Mucosa of gallbladder (tissue), 1 donor: ENCODE measurements at regions not wholly inside any gene's neighbourhood (a gene's known extent, or its start where the extent isn't known, plus 50 kb on each side); places are given as distances from the start of the nearest gene placed in this dataset.

ENCODE experiments used
- DNase-seq: peaks from one replicate; pipeline ENCODE4 v3.0.0-alpha.2; 2020; ENCODE audit warnings: low spot score
- donor health status: DM: no; HTN: no; CAD: no.

DNA sequence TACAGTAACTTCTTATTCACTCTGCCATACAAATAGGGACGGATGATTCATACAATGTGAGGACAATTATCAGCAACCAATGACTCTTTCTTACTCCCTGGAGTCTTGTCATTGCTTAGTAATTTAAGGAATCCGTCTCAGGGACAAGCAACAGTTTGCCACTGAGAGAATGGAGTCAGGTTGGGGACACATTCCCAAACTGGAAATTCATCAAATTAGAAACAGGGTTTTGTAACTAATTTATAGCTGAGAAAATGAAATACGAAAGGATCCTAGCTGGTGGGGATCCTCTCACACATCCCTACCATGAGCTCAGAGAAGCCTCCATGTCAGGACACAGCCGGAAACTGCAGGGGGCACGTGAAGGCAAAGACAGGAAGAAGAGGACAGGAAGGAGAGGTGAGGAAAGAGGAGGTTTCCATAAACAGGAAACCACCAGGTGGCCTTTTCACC, 50.4 kb upstream of the KDR start:
- no peak for DNase-seq

DNA sequence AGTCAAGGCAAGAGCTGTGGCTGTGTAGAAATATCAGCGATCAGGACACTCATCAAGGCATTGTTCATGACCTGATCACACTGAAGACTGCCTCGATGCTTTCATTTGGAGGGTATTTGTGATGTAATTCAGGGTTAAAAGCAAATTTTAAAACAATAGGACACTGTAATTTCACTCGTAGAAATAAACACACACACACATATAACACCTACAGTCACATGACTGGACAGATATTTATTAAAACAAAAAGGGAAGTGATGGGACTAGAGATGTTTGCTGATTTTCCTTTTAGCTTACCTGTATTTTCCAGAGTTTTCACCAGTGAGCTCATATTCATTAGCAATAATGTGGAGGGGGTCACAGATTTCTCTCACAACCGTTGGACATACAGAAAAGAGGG, 51.1 kb upstream of the KDR start:
- no peak for DNase-seq

DNA sequence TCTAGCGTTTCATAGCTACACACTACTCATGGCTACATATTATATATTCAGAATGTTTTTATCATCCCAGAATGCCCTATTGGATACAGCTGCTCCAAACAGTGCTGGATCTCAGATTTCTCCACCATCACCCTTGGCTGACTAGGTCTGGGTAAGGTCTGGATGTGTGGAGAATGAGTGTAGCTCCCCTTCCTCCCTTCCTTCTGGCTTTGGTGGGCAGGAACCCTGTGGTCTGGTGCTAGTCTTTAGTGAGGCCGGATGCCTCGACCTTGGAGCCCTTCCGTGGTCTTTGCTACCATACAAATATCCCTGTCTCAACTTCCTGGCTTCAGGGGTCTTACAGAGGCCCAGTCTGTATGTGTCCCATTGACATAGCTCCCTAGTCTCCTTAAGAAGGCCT, 52.1 kb upstream of the KDR start:
- DNase-seq = no peak

DNA sequence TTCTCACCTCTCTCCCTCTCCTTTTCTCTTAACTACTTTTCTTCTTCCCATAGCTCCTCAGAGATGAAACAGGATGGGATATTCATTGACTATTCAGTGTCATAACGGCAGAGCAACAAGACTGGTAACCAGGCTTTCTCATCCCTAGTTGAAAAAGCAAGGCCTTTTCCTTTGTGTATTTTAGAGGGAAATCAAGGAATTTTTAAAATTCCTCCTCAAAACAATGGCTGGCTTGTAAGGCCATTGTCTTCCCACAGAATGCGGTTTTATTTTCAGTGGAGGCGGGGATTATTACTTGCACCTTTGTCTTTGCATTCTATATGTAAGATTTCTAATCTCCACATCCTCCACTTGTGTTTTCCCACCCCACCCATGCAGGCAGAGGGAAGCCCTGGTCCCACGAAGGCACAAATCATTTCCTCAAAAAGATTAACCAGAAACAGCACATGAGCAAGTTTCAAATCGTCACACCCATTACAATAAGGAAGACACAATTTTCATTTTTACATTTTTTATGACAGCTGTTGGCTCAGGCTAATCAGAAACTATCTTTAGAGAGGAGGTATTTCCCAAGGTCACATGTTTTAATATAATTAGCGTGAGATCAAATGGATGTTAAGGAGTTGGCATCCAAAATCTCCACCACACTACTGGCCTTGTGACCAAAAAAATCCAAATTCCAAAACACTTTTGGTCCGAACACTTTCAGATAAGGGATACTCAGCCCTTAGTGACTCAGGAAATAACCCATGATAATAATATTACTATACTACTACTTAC, 53.0 kb upstream of the KDR start:
- no peak for DNase-seq

DNA sequence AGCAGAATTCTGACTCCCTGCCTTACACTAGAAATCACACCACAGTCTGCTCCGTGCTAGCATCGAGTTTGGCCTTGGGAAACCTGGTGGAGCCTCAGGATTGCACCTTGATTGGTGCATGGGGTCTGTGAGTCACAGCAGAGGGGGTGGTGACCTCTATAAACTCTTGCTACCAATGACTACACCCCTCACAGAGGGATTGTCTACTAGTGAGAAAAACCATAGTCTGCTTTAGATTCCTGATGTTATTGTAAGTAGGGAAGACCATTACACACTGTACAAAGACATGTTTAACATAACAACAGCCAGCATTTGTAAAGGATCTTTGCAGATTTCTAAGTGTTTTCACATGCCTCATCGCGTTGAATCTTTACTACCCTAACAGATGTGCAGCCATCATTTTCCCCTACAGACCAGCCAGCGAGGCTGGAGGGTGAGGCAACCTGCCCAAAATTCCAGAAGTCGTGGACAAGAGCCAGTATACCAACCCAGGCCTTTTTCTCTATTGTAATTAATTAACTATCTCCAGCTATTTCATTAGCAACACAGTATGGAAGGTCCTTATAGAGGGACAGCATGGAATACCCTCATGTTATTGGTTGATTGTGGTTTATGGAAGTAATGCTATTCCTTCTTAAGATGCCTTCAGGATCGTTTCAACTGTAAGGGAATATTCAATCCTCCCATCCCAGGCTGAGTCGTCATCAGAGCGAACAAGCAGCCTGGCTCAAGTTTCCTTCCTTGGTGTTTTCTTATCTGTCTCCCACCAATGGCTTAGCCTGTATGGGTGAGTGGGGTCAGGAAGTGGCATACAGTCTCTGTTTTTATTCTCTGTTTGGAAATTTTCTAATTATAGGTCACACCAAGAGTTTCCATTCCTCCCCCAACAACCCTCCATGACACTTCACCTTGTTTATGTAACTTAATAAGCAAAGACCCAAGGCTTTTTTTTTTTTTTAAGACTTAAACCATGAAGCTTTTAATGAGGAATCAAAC, 55.9 kb upstream of the KDR start:
- DNase-seq = no peak

DNA sequence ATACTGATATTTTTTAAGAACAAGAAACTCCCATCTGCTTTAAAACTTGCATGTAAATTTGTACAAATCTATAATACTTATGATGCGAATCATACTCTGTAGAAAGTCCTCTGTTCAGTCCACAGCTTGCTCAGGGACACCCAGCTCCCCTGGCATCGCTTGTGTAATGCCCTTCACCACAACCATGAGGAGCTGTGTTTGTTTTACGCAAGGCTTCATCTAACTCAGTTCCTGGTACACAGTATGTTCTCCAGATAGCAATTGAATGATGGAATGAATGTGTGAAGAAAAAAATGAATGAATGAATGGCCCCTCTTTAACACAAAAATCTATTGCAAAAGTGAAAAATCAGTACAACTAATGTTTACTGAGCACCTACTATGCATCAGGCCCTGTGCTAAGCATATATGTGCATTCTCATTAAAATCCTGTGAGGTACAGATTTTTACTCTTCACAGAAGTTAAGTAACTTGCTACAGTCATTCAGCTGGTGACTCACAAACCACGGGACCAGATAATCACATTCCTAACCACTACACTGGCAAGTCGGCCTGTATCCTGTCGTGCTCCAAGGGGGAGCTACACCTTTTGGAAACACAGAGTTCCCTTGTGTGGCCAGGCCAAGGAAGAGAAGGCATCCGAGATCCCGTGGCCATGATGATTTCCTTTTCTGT, 58.7 kb upstream of the KDR start:
- no peak for DNase-seq

DNA sequence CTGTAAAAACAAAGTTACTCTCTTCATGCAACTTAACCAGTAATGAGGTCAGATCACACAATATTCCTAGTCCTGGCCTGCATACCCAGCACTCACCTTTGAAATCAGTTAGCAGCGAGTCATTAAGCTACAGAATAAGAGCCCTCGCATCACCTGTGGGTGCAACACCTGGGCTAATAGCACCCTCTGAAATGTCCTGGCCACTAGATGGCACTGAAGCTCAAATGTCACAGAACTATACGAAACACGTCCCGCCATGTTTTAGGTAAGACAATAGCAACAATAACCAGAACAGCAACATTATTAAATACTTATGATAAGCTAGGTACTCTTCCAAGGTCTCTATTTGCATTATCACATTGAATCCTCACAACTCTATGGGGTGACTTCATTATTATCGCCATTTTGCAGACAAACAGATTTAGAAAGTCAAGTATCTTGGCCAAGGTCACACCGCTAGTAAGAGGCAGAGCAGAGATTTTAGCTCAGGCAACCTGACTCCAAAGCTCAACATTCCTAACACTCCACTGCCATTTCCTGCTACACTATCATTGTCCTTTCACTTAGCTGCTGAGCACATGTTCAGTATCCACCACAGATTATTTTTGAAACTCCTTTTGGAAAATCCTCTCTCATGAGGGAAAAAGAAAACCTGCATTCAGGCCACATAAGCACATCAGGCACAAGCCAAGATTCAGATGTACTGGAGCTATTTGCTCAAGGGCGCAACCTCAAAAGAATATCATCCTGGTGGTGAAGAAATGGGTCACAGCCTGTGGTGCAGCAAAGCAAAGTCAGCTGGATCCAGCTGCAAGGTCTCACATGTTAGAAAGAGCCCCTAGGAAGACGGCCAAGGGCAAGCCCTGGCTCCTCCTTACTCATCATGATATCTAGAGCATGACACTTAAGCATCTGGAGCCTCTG, 59.5 kb upstream of the KDR start:
- peak; percentile 35 for DNase-seq

DNA sequence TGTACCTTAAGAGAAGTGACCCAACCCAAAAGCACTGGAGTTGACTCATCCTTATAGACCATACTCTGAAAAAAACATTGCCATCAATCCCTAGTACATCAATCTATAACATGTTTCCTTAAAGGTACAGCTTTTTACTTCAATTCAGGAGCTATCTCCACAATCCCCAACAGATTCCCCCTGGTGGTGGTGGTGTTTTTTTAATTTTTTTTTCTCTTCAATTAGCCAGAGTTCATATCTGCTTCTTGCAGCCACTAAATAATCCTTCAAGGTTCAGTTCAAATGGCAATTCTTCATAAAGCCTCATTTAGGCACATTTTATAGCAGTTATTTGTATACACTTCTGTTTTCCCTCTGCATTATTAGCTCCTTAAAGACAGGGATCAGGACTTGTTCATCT, 60.7 kb upstream of the KDR start:
- DNase-seq = no peak

DNA sequence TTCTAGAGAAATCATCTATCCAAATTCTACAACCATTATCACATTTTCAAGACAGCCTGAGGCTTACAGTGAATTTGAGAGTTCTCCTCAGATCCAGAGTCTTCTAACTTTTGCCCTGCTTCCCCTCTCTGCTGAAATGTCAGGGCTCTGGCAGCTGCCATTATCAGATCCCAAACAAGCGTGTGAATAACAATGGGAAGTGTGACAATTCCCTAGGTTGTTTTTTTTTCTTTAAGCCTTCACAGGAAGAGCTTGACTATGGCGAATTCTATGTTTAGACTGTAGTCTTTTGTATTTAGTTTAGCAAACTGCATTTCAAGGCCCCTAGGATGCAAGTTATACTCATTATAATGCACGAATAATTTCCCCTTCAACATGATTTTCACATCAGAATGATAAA, 61.3 kb upstream of the KDR start:
- no peak for DNase-seq

DNA sequence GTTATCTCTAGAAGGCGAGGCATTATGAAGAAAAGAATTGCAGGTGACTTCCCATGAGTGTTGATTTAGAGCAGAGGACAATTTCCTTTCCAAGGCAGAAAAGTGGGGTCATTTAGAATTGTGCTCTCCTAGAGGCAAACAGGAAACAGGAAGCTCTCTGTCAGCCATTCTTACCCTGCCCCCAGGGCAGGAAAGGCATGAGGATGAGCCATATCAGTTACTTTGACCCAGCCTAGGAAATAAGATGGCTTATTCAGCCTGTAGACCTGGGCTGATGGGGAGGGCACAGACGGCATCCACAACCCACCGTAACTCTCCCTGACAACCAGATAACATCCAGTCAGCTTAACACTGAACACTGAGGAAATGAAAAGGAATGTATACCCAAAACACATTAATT, 88.8 kb upstream of the KDR start:
- DNase-seq = no peak

DNA sequence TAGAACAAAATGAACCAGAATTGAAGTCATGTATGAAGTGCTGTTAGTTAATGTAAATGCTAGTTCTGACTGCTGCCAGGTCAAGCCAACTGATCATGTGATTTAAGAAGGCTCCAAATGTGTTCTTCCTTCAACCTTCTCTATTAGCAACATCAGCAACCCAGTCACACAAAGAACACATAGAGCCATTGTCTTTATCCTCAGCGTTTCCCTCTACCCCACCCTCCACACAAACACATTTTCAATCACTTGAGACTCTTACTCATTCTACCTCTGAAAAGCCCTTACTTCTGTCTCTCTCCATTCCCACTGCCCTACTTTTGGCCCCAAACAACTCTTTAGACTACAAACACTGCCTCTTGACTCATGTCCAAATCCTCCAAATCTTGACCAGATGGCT, 89.7 kb upstream of the KDR start:
- no peak for DNase-seq

DNA sequence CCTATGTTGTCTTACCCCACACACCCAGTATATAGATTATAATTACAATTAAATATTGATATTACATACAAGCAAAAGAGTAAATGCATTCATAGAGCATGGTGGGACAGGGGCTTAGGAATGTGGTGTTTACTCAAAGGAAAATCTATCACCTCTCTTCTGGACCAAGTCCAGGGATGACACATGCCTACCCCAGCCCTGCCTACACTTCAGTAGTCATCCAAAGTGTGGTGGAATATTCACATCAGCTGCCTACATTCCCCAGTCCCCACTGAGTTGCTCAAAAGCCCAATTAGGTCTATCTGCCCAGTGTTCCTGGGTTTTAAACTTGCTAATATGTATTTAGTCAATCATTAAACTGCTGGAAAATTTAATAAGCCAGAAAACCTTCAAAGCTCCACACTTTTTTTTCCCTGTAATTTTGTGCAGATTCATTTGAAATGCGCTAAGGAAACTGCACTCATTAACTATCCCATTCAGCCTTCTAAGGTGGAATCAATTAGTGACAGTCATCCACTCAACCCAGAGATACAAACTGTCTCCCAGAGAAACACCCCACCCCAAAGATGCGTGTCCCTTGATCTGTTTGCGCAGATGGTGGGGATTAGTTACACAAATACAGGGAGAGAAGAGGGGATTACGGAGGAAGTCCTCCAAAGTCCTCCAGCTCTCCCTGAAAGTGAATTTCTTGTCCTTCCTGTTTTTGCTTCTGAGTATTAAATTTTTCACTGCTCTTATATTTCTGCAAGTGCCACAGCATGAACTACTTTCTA, 91.7 kb upstream of the KDR start:
- no peak for DNase-seq

DNA sequence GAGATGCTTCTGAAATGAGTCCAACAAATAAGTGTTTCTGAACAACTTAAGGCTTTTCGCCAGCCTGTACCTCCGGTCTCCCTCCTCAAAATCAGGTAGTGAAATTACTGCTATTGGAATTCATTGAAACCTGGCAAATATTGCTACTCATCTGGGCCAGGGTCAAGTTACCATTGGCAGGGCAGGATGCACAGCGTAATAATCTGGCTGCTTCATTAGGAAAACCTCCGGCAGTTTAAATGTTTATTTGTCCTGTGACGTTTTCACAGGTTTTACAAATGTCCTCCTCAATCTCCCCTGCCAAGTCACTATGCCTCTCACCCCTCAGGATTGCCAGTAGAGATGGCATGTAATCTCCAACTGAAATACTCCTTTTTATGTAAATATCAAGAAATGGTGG, 92.6 kb upstream of the KDR start:
- no peak for DNase-seq

DNA sequence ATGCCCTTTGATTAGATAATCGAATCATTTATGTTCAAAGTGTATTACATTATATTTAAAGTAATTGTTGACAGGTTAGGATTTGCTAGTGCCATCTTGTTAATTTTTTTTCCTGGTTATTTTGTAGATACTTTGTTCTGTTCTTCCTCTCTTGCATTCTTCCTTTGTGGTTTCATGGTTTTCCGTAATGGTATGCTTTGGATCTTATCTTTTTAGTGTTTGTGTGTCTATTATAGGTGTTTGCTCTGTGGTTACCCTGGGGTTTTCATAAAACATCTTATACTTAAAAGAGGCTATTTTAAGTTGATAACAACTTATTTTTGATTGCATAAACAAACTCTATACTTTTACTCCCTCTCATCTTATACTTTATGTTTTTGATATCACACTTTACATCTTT, 108.2 kb upstream of the SRD5A3 start:
- no peak for DNase-seq

DNA sequence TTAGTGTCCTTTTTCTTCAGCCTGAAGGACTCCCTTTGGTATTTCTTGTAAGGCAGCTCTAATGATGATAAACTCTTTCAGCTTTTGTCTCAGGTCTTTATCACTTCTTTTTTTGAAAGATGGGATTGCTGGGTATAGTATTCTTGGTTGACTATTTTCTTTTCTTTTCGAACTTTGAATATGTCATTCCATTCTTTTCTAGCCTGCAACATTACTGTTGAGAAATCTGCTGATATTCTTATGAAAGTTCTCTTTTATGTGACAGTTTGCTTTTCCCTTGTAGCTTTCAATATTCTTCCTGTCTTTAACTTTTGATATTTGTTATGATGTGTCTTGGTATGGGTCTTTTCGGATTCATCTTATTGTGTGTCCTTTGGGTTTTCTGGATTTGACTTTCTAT, 107.6 kb upstream of the SRD5A3 start:
- DNase-seq = no peak

DNA sequence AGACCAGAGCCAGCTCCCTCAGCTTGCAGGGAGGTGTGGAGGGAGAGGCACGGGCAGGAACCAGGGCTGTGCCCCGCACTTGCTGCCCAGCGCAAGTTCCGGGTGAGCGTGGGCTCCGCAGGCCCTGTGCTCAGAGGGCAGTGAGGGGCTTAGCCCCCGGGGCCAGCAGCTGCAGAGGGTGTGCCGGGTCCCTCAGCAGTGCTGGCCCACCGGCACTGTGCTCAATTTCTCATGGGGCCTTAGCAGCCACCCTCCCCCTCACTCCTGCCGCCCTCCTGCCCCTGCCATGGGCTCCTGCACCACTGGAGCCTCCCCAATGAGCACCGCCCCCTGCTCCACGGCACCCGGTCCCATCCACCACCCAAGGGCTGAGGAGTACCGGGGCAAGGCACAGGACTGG, 104.6 kb upstream of the SRD5A3 start:
- DNase-seq = no peak

DNA sequence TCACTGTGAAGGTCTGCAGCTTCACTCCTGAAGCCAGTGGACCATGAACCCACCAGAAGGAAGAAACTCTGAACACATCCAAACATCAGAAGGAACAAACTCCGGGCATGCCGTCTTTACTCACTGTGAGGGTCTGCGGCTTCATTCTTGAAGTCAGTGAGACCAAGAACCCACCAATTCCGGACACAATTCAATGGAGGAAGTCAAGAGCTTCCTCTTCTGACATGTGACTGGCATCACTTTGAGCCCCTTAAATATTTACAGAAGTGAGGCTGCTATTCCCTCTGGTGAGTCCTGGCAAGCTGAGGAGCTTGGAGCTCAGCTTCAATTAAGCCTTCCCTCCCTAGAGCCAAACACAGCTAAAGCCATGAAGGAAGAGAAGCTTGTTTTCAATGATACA, 103.5 kb upstream of the SRD5A3 start:
- no peak for DNase-seq

DNA sequence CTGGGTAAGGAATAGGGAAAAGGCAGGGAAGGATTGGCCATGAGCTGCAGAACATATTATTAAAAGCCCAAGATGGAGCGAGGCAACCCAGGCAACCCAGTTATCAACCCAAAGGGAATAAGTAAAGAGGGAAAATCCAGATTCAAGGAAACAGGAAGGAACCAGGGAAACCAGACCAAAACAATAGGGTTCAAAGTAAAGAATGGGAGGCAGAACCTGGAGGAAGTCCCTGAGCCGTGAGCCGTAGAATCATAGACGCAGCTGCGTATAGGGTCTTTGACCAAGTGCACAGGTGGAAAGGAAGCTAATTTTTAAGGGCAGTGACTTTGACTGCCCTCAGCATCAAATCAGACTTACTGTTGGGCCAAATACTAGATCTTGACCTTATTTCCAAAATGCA, 98.5 kb upstream of the SRD5A3 start:
- DNase-seq = no peak

DNA sequence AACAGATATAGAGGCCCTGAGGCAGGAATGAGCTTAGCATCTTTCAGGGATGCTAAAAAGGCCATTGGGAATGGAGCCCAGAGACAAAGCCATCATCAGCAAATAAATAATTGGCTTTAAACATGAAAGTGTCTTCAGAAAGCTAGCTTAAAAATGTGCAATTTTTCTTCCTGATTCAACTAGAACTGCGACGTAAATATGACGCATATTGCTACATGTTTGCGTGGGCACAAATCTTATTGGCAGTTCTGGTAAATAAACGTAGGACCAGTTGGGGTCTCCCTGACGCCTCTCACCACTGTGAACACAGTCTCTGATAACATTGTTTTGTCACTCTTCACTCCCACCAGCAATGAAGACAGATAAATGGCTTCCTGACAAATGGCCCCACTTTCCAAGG, 97.3 kb upstream of the SRD5A3 start:
- no peak for DNase-seq

DNA sequence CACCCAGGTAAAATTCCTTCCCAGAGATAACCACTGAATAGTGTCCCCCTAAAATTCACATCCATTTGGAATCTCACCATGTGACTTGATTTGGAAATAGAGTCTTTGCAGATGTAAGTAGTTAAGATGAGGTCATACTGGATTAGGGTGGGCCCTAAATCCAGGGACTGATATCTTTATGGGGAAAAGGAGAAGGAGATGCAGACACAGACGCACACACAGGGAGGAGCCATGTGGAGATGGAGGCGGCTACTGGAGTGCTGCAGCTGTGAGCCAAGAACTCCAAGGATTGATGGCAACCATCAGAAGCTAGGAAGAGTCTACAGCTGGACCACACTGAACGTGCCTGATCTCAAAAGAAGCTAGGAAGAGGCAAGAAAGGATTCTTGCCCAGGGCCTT, 96.6 kb upstream of the SRD5A3 start:
- no peak for DNase-seq

DNA sequence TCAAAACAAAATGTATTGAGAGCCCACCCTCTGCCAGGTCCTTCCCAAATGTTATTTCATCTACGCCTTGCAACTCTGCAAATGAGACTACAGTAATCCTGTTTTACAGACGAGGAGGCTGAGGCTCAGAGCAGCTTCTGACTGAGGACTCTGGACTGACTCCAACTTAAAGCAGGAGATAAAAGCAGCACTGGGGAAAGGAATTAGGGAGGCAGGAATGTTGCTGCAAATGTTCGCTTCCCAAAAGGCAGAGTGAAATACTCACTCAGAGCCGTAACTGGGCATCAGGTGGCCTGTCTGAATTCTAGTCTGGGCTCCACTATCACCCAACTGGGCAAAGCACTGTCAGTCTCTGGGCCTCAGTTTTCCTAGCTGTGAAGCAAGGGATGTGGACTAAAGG, 94.7 kb upstream of the SRD5A3 start:
- no peak for DNase-seq
